ENCODE measurements at regions not wholly inside any gene's neighbourhood (a gene's known extent, or its start where the extent isn't known, plus 50 kb on each side); places are given as distances from the start of the nearest gene placed in this dataset.
"Not testable (repeated sequence)": the region's sequence is repeated elsewhere in the genome, so short reads cannot be mapped to it uniquely, and the experiment has no call there.

DNA sequence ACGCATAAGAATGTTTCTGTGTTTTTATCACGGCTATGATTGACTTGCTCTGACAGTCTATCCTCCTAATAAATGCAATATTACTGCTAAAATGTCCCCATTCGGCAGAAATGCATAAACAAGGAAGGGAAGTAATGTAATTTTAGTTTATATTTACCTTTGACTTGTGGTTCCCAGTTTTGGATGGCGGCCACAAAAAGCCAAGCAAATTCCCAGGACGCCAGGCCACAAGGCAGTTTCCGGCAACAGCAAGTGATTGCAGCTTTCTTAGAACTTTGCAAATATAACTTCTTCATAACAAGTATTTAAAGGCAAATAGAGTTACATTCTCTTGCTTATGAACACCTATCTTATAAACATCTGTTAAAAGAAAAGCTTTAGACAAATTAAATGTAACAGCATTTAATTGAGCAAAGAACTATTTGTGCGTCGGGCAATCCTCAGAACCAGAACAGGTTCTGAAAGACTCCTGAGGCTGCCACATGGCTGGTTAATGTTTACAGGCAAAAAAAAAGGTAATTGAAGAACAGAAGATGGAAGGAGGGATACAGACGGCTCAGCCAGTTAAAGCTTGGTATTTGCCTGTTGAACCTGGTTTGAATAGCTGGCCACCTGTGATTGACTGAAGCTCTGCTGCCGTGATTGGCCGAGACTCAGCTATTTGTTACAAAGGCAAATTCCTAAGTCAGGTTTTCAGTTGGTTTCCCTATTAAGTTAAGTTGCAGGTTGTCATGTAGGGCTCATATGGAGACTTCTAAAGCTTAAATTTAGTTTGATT lies 80.8 kb downstream of the C21orf91 start:
- DNase-seq (ENCODE audit: low read depth, low spot score) = no peak

DNA sequence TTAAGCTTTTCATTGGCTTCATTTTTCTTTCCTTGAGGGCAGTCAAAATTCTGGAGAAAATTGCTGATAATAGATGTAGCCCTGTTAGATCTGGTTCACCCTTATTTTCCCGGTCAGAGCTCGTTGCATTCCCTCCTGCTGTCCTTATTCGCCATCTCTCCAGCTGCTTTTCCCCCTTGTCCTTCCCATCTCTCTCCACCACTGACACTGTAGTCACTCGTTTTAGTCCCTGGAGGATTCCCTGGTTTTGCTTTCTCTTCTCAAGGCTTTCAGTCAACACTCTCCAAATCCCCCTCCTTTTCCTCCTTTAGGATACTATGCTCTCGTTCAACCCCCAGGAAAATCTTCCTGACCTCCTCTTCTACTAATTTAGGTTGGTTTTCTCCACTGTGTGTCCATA lies 83.1 kb downstream of the C21orf91 start:
- no peak for DNase-seq (ENCODE audit: low read depth, low spot score)

DNA sequence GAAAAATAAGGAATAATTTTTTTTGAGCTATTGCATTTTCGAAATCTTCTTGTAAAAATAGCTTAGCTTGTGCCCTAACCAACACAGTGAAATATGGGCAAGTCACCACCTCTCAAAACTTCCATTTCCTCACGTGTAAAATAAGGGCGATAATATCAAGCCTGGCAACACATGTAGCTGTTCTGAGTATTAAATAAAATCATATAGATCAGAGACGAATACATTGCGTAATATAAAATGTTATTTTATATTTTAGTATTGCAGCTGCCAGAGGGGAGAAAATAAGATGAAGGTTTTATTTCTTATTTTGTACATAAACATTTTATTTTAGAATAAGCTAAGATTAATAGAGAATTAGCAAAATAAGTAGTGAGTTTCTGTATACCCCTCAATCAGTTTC lies 85.9 kb downstream of the C21orf91 start:
- no peak for DNase-seq (ENCODE audit: low read depth, low spot score)

DNA sequence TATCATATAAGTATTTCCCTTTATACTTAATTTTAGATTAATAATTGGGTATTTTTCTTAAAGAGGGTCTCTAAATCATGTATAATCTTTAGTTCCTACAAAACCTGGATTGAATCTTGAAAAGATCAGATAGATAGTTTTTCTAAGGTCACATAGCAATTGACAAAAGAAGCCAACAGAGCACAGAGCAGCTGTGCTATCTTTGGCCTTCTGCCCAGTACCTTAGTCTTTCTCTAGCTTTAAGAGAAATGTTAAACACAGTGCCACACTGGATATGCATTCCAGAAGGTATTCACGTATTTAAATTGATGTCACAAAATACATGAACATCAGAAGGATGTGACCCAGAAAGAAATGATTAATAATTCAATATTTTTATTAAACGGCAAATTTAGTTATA lies 86.8 kb downstream of the C21orf91 start:
- DNase-seq (ENCODE audit: low read depth, low spot score) = no peak

DNA sequence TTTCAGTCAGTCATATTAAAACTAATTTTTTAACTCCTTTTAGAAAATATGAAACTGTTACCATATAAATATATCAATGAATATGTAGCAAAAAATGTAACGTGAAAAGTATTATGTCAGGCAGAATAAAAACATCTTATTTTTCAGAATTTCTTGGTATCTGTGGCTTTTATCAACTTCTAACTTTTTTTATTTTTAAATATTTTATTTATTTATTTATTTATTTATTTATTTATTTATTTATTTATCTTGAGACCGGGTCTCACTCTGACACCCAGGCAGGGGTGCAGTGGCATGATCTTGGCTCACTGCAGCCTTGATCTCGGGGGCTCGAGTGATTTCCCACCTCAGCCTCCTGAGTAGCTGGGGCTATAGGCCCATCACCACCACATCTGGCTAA lies 87.6 kb downstream of the C21orf91 start:
- DNase-seq (ENCODE audit: low read depth, low spot score) = no peak

DNA sequence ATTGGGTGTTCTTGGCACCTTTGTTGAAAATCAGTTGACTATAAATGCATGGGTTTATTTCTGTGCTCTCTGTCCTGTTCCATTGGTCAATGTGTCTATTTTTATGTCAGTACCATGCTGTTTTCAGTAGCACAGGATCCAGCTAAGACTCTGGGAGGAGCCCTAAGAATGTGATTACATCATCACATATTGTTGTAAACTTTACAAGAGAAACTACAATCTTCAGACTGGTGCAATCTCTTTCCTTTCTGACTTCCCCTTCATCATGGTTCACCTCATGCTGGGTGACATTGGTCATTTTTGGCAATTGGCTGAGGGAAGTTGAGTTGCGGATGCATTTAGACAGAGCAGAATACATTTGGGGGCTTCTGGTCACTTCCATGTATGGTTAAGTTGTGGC lies 88.4 kb downstream of the C21orf91 start:
- no peak for DNase-seq (ENCODE audit: low read depth, low spot score)

DNA sequence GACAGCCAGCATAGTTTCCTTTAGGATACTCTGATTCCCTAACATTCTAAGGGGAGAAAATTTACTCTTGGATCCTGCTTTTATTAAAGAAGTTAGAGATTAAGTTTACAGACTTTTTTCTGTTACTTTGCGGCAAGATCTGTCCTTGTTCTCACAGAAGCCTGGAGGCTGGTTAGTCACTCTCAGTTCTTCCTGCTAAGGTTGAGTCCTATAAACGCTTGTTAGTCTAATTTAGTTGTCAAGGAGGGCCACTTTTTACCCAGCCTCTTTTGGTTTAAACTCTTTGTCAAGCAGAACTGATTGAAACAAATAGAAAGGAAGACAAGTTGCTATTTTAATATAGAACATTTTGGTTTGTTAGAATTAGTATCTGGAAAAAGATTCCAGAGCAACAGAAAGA lies 89.7 kb downstream of the C21orf91 start:
- DNase-seq (ENCODE audit: low read depth, low spot score) = no peak

DNA sequence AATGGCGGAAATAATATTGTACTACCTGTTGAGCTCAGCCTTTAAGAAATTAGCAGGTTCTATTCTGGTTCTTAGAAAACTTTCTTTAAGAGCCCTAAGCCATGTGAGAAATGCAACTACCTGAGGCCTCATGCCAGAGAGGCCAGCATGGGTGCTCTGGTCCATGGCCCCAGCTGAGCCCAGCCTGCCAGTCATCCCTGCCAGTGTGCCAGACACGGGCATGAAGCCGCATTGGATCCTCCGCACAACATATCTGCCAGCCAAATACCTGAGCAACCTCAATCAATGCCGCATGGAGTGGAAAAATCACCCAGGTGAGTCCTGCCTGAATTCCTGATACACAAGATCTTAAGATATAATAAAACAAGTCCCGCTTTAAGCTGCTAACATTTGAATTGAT lies 91.8 kb downstream of the C21orf91 start:
- DNase-seq (ENCODE audit: low read depth, low spot score) = no peak

DNA sequence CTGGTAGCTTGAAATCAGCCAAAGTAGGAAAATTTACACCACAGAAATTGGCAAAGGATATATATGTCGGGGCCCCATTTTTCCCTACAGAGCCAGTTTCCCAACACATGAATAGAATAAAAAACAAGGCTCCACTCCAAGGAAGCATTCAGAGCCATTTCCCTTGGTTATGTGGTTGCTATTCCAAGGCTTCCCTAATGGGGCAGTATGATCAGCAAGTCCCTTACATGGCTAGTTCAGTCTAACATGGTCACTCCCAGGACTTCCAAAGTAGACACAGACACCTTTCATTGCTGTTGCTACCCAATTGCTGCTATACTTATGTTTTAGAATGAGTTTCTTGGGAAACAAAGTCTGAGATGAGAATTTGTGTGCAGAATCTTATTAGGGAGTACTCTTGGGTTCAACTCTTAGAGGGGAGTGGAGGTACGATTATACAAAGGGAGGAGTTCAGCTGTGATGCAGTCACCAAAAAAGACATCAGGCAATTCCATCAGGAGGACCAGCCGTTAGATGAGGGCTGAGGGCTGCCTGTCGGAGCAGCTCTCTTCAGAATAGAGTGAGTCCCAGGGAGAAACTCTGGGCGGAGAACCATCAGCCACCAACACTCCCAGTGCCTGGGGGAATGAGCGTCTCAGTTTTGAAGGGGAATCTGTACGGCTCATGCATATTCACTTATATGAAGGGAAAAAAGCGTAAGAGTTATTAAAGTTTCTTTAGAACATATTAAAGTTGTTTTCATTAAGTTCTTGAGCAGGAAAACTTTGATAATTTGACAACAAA lies 92.9 kb downstream of the C21orf91 start:
- DNase-seq (ENCODE audit: low read depth, low spot score) = no peak

DNA sequence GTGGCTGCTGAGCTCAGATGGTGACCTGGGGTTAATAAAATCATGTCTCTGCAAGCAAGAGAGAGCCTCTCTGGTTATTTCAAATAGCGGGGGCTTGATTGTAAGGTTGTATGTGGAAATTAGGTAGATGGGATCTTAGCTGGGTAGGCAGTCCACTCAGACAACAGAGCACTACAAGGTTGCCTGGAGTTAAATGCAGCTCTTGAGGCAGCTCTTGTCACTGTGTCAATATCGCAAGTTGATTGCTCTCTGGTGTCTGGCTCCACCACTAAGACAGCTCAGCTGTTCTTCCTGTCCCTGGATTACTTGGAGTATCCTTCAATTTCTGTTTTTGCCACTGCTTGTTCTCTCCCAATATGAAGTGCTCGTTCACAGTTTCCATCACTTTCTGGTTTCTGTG lies 93.8 kb downstream of the C21orf91 start:
- no peak for DNase-seq (ENCODE audit: low read depth, low spot score)

DNA sequence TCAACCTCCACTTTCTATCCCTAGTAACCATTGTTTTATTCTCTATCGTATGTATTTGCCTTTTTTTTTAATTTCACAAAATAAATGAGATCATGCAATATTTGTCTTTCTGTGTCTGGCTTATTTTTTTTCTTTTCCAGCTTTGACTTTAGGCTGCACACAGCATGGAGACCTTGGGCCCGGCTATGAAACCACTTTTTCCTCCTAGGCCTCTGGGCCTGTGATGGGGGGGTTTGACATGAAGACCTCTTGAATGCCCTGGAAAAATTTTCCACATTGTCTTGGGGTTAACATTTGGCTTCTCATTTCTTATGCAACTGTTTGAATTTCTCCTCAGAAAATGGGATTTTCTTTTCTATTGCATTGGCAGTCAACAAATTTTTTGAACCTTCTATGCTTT lies 100.2 kb upstream of the BTG3 start:
- no peak for DNase-seq (ENCODE audit: low read depth, low spot score)

DNA sequence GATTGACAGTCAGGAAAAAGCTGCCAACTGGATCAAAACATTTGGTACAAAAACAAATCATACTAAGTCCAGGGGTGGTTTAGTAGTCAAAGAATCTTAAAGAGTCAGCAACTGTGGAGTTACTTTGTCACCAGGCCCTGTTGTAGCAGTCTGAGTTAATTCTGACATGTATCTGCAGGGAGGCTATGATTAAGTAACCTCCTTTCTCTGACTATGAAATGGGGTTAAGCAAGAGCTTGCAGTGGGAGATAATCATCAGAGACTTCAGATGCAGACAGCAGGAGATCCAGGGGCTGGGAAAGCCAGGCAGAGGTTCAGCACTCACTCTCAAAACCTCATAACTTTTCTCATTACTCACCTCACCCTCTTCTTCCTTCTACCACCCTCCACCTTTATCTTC lies 99.2 kb upstream of the BTG3 start:
- DNase-seq (ENCODE audit: low read depth, low spot score) = no peak

DNA sequence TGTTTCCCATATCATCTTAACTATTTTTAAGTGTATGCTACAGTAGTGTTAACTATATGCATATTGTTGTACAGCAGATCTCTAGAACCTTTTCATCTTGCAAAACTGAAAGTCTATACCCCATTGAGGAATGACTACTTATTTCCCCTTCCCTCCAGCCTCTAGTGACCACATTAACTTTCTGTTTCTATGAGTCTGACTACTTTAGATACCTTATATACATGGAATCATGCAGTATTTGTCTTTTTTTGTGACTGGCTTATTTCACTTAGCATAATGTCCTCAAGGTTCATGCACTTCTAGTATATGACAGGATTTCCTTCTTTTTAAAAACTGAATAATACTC lies 96.5 kb upstream of the BTG3 start:
- no peak for DNase-seq (ENCODE audit: low read depth, low spot score)

DNA sequence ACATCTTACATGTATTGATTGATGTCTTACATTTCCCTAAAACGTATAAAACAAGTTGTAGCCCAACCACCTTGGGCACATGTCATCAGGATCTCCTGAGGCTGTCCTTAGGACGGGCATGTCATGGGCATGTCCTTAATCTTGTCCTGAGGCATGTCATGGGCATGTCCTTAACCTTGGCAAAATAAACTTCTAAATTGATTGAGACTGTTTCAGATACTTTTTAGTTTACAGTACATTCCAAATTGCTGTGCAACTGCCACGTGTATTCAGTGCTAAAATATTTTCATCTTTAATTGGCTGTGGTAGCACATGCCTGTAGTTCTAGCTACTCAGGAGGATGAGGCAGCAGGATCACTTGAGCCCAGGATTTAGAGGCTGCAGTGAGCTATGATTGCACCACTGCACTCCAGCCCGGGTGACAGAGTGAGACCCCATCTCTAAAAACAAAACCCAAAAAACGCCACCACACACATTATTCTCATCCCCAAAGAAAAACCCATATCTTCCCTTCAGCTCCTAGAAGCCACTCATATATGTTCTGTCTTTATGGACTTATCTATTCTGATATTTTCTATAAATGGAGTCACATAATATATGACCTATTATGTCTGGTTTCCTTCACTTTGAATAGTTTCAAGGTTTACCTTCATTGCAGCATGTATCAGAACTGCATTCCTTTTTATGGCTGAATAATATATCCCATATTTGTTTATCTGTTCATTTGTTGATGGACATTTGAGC lies 96.0 kb upstream of the BTG3 start:
- DNase-seq (ENCODE audit: low read depth, low spot score) = no peak

DNA sequence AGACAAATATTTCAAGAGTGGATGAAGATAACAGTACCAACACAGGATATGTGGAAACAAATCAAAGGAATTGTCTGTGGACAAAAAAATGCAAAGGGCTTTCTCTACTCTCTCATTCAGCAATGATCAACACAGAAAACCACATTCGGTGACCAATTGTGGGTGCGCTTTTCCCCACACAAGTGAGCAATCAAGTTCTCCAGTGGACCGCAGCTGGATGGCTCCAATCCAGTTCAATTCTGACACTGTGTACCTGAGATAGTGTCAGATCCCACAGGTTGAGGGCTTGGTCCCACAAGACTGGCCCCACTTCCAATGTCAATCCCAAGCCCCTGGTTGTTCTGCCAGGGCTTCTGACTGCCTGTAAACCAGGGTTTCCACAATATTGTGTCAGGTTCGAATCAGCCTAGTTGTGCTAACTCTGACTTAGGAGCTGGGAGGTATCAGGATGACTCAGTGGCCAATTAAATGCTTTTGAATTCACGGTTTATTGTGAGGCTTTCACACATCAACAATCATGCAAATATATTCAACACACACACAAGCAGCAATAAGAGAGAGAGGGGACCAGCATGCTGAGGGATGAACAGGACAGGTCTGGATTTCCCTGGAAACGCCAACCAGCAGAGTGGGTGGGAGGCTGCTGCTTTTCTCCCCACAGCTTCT lies 87.0 kb upstream of the BTG3 start:
- DNase-seq (ENCODE audit: low read depth, low spot score) = no peak

DNA sequence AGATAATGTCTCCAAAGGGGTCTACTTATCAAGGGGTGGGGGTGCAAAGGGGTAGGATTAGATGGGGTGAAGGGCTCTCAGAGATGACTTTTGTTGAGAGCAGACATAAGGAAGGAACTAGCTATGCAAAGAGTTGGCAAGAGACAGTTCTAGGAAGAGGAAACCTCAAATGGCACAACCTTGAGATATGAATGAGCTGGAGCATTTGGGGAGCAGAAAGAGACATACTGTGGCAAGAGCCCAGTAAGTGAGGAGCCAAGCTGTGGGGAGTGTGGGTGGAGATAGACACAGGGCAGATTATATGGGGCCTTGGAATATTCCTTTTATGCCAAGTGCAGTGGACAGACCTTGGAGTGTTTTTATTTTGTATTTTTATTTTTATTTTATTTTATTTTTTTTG lies 84.8 kb upstream of the BTG3 start:
- DNase-seq (ENCODE audit: low read depth, low spot score) = no peak

DNA sequence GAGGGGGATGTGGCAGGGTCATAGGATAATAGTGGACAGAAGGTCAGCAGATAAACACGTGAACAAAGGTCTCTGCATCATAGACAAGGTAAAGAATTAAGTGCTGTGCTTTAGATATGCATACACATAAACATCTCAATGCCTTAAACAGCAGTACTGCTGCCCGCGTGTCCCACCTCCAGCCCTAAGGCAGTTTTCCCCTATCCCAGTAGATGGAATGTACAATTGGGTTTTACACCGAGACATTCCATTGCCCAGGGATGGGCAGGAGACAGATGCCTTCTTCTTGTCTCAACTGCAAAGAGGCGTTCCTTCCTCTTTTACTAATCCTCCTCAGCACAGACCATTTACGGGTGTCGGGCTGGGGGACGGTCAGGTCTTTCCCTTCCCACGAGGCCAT lies 81.7 kb upstream of the BTG3 start:
- DNase-seq (ENCODE audit: low read depth, low spot score) = not testable (repeated sequence)

DNA sequence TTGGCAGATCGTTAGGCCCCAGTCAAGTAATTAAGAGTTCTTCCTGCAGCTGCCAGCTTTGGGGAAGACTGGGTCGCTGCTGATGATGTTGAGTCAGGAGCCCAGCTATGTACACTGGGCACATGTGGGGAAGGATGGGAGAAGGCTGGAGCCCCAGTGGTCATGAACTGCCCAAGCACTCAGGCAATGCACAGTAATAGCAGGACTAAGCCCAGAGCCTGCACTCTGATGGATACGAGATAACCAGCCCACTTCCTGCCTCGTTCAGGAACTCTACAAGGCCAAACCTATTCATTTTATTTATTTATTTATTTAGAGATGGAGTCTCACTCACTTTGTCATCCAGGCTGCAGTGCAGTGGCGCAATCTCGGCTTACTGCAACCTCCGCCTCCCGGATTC lies 81.1 kb upstream of the BTG3 start:
- no peak for DNase-seq (ENCODE audit: low read depth, low spot score)

DNA sequence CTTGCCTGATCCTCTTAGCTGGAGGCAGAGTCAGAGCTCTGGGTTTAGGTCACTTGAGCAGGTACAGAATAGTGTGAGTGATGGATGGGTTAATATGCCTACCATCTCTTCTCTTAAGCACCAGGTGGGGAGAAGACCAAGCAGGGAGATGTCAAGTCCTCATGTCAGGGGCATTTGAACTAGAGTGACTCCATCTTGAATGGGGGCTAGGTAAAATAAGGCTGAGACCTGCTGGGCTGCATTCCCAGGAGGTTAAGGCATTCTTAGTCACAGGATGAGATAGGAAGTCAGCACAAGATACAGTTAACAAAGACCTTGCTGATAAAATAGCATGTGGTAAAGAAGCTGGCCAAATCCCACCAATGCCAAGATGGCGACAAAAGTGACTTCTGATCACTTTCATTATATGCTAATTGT lies 77.4 kb upstream of the BTG3 start:
- DNase-seq (ENCODE audit: low read depth, low spot score) = no peak

DNA sequence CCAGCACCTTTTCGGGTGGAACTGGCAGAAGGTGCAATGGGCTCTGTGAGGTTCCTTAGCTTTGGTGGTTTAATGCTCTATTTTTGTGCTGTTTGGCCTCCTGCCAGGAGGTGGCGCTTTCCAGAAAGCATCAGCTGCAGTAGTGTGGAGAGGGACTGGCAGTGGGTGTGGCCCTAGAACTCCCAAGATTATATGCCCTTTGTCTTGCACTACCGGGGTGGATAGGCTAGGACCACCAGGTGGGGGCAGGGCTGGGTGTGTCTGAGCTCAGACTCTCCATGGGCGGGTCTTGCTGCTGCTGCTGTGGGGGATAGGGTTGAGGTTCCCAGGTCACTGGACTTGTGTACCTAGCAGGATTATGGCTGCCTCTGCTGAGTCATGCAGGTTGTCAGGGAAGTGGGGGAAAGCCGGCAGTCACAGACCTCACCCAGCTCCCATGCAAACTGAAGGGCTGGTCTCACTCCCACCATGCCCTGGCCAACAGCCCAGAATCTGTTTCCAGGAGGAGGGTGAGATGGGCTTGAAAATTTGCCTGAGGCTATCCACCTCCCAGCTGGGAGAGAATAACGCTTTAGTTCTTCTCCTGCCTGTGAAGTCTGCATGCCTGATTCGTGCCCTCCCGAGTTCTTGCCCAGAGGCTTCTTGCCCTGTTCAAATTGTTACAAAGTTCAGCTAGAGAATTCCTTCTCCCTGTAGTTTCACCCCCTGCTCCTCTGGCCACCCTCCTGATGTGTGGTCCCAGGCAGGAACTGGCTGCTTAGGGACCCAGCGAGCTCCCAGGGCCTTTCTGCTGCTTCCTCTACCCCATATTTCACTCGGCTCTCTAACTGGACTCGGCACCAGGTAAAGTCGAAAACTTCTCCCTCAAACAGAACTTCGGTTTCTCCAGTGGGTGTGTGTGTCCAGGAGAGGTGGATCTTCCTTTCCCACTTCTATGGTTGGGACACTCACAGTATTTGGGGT lies 76.5 kb upstream of the BTG3 start:
- DNase-seq (ENCODE audit: low read depth, low spot score) = peak; percentile 93

DNA sequence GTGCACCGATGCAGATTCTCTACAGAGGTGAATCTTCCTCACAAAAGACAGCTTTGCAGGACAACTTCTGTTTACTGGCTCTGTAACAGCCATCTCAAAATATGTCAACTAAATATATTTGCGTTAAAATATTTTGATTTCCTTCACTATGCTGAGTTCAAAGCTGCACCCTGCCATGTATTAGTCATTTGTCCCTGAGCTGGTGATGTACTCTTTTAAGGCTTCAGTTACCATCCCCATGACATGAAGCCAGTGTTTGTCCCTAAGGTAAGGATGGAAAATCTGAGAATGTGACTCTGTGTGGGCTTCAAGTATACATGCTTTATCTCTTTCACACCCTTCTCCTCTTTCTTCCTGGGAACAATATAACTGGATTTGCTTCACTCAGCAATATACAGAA lies 70.2 kb upstream of the BTG3 start:
- DNase-seq (ENCODE audit: low read depth, low spot score) = no peak
